CD4-positive, alpha-beta T cell (primary cell): ENCODE measurements at regions not wholly inside any gene's neighbourhood (a gene's known extent, or its start where the extent isn't known, plus 50 kb on each side); places are given as distances from the start of the nearest gene placed in this dataset.

ENCODE experiments used
- ATAC-seq: fragments of 200-7000 bp; cut with Tn5 transposase; one replicate; pipeline ENCODE4 v1.10.0; 2022; ENCODE audit warnings: mild to moderate bottlenecking; ENCODE audit not compliant: poor library complexity
- CTCF ChIA-PET: fragments of 350-600 bp; sonication (Branson Sonifier 250); formaldehyde crosslinking; loops from one replicate; lab custom pipeline; 2021; ENCODE audit warnings: antibody characterized with exemption, inconsistent platforms; lab: Charles Lee
- POLR2A ChIA-PET: fragments of 350-600 bp; sonication (Branson Sonifier 250); formaldehyde crosslinking; loops from one replicate; lab custom pipeline; 2021; ENCODE audit warnings: antibody characterized with exemption, inconsistent platforms; lab: Charles Lee
- DNase-seq, 14 experiments: peaks; one replicate each; pipeline ENCODE4 v3.0.0-alpha.2; 2013 to 2020; ENCODE audit warnings: mixed read lengths in 2 of 14
- H3K27ac ChIP-seq, 2 donors: one replicate each; pipeline versions ENCODE4 v1.5.1 to v1.7.0; 2013; ENCODE audit warnings: low read length in 2 of 2, low read depth in 1 of 2, mild to moderate bottlenecking in 1 of 2
- H3K27me3 ChIP-seq, 2 experiments: 1 replicate in 1 of 2; 2 replicates in 1 of 2; pipeline versions ENCODE4 v1.6.1 to v1.7.0; 2013; ENCODE audit warnings: low read length in 2 of 2, control low read depth in 1 of 2, mild to moderate bottlenecking in 1 of 2, moderate library complexity in 1 of 2; ENCODE audit not compliant: insufficient read depth in 2 of 2, control insufficient read depth in 1 of 2
- H3K36me3 ChIP-seq: one replicate; pipeline ENCODE4 v1.6.1; 2013; ENCODE audit warnings: low read length, control low read depth; ENCODE audit not compliant: insufficient read depth
- H3K4me1 ChIP-seq: one replicate; pipeline ENCODE4 v1.6.1; 2013; ENCODE audit warnings: low read length, control low read depth; ENCODE audit not compliant: insufficient read depth
- H3K4me3 ChIP-seq: one replicate; pipeline ENCODE4 v1.5.1; 2013; ENCODE audit warnings: mild to moderate bottlenecking, low read length, moderate library complexity
- H3K9me3 ChIP-seq, 2 experiments: 1 replicate in 1 of 2; 2 replicates in 1 of 2; pipeline versions ENCODE4 v1.6.1 to v1.7.0; 2013; ENCODE audit warnings: low read length in 2 of 2, mild to moderate bottlenecking in 2 of 2, control low read depth in 1 of 2, moderate library complexity in 1 of 2; ENCODE audit not compliant: control insufficient read depth in 1 of 2, insufficient read depth in 1 of 2
- H3K27ac Mint-ChIP-seq: one replicate; pipeline ENCODE4 v1.8.0; 2020; ENCODE audit warnings: mixed read lengths
- H3K27me3 Mint-ChIP-seq: one replicate; pipeline ENCODE4 v1.8.0; 2021; ENCODE audit warnings: mixed read lengths
- H3K36me3 Mint-ChIP-seq: one replicate; pipeline ENCODE4 v1.8.0; 2021; ENCODE audit warnings: low read depth, mixed read lengths
- H3K4me1 Mint-ChIP-seq: one replicate; pipeline ENCODE4 v1.8.0; 2021; ENCODE audit warnings: low read depth, mixed read lengths
- H3K4me3 Mint-ChIP-seq: one replicate; pipeline ENCODE4 v1.8.0; 2020; ENCODE audit warnings: mild to moderate bottlenecking, mixed read lengths
- H3K9me3 Mint-ChIP-seq: one replicate; pipeline ENCODE4 v1.8.0; 2020; ENCODE audit warnings: mixed read lengths
- intact Hi-C, 2 experiments: fragments of 100-400 bp; cut with DNase I in 1 of 2; cut with micrococcal nuclease in 1 of 2; formaldehyde crosslinking; loops; one replicate each; pipeline versions ENCODE4 v1.15.1 to v1.9.0; 2023 to 2025; cut with DNase I, micrococcal nuclease
- TF ChIP-seq, protein P1 (sequence below): fragments of 200-600 bp; IDR thresholded peaks from one replicate; pipeline ENCODE4 v1.8.0; 2022; ENCODE audit warnings: antibody characterized with exemption, mild to moderate bottlenecking

DNA sequence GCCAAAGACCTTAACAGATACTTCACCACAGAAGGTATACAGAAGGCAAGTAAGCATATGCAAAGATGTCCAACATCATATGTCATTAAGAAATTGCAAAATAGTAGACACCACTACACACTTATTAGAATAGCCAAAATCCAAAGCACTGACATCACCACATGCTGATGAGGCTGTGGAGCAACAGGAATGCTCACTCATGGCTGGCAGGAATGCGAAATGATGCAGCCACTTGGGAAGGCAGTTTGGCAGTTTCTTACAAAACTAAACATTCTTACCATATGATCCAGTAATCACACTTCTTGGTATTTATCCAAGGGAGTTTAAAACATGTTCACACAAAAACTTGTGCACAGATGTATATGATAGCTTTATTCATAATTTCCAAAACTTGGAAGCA is 261.2 kb upstream of the AJAP1 start:
- CTCF ChIA-PET = no interaction called here
- POLR2A ChIA-PET = no interaction called here
- H3K9me3 Mint-ChIP-seq = peaks cover 5% of the 10 kb centered on the region

DNA sequence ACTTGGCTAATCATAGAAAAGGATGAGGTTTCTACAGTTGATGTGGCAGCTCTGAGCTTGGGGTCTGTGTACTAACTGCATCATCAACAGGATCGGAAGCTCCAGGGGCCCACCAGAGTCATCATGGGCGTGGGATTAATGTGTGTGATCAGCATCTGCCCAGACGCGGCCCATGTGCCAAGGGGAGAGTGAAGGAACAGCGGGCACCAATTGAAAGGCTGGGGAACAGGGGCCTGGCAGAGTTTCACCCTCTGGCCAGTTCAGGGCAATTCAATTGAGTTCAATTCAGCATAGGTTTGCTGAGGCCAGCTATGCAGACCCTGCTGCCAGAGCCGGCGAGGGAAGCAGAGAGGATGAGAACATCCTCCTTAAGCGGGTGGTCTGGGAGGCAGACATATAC is 260.0 kb upstream of the AJAP1 start:
- Mint-ChIP-seq H3K27ac (no peak overlapping the region), H3K9me3 (peaks cover 5% of the 10 kb centered on the region), H3K4me3 (no peak overlapping the region), H3K36me3 (no peaks in the 10 kb centered on the region), H3K27me3 (peaks cover 22% of the 10 kb centered on the region), H3K4me1 (no peaks in the 10 kb centered on the region)
- ATAC-seq (no peak), DNase-seq (no peak)
- H3K4me1 ChIP-seq = no peaks in the 10 kb centered on the region
- intact Hi-C loops = no loop called here
- H3K36me3 ChIP-seq = no peaks in the 10 kb centered on the region
- ChIA-PET CTCF (no interaction called here), POLR2A (no interaction called here)
- no peak overlapping the region for H3K4me3 ChIP-seq
- peaks cover 5 to 19% of the 10 kb centered on the region in 2 experiments for H3K9me3 ChIP-seq
- peaks cover 0 to 2% of the 10 kb centered on the region in 2 experiments for H3K27me3 ChIP-seq
- no peak overlapping the region for H3K27ac ChIP-seq
- TF ChIP-seq, protein P1, sequence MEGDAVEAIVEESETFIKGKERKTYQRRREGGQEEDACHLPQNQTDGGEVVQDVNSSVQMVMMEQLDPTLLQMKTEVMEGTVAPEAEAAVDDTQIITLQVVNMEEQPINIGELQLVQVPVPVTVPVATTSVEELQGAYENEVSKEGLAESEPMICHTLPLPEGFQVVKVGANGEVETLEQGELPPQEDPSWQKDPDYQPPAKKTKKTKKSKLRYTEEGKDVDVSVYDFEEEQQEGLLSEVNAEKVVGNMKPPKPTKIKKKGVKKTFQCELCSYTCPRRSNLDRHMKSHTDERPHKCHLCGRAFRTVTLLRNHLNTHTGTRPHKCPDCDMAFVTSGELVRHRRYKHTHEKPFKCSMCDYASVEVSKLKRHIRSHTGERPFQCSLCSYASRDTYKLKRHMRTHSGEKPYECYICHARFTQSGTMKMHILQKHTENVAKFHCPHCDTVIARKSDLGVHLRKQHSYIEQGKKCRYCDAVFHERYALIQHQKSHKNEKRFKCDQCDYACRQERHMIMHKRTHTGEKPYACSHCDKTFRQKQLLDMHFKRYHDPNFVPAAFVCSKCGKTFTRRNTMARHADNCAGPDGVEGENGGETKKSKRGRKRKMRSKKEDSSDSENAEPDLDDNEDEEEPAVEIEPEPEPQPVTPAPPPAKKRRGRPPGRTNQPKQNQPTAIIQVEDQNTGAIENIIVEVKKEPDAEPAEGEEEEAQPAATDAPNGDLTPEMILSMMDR = no peak

More for the DNA sequence above, 261.2 kb upstream of the AJAP1 start:
- peaks cover 0 to 2% of the 10 kb centered on the region in 2 experiments for H3K27me3 ChIP-seq
- no peaks in the 10 kb centered on the region for H3K36me3 ChIP-seq
- H3K36me3 Mint-ChIP-seq = no peaks in the 10 kb centered on the region
- H3K4me3 Mint-ChIP-seq = no peak overlapping the region
- no peaks in the 10 kb centered on the region for H3K4me1 Mint-ChIP-seq
- ATAC-seq (no peak), DNase-seq (no peak)
- peaks cover 22% of the 10 kb centered on the region for H3K27me3 Mint-ChIP-seq
- intact Hi-C loops = no loop called here
- H3K27ac ChIP-seq = no peak overlapping the region
- TF ChIP-seq, protein P1 = no peak
- H3K4me1 ChIP-seq = no peaks in the 10 kb centered on the region
- peaks cover 5 to 19% of the 10 kb centered on the region in 2 experiments for H3K9me3 ChIP-seq
- no peak overlapping the region for H3K27ac Mint-ChIP-seq
- H3K4me3 ChIP-seq = no peak overlapping the region

DNA sequence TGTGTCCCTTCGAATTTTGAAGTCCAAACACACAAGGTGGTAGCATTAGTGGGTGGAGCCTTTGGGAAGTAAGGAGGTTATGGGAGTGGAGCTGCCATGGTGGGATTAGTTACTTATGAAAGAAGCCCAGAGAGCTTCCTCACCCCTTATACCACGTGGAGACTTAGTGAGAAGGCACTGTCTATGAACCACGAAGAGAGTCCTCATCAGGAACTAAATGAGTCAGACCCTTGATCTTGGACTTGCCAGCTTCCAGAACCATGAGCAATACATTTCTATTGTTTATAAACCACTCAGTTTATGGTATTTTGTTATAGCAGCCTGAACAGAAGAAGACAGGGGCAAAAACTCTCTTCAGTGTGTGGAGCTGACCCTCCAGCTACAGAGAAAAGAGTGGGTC is 259.3 kb upstream of the AJAP1 start:
- POLR2A ChIA-PET = no interaction called here
- H3K4me3 ChIP-seq = no peak overlapping the region
- DNase-seq (no peak), ATAC-seq (no peak)
- CTCF ChIA-PET = no interaction called here
- intact Hi-C loops = no loop called here
- no peaks in the 10 kb centered on the region for H3K36me3 Mint-ChIP-seq
- peaks cover 5% of the 10 kb centered on the region for H3K9me3 Mint-ChIP-seq
- H3K4me1 Mint-ChIP-seq = no peaks in the 10 kb centered on the region
- TF ChIP-seq, protein P1 = no peak
- H3K27me3 ChIP-seq = peaks cover 0 to 2% of the 10 kb centered on the region in 2 experiments
- H3K9me3 ChIP-seq = peaks cover 5 to 14% of the 10 kb centered on the region in 2 experiments
- no peaks in the 10 kb centered on the region for H3K36me3 ChIP-seq
- H3K4me1 ChIP-seq = no peaks in the 10 kb centered on the region
- H3K27ac ChIP-seq = no peak overlapping the region
- H3K4me3 Mint-ChIP-seq = no peak overlapping the region
- no peak overlapping the region for H3K27ac Mint-ChIP-seq
- H3K27me3 Mint-ChIP-seq = peaks cover 21% of the 10 kb centered on the region
